PC-9 (cell line): ENCODE measurements at regions not wholly inside any gene's neighbourhood (a gene's known extent, or its start where the extent isn't known, plus 50 kb on each side); places are given as distances from the start of the nearest gene placed in this dataset.

Experiments used
- BruUV-seq: library from RNA; stranded (reverse); fragments of 400-500 nt; replicated peaks from 2 replicates; lab custom pipeline; 2021; lab: Mats Ljungman, UMichigan
- CTCF ChIA-PET: fragments of 300-600 bp; sonication (Branson Sonifier 250); formaldehyde crosslinking; loops from one replicate; lab custom pipeline; 2022; ENCODE audit warnings: antibody characterized with exemption; lab: Charles Lee
- POLR2A ChIA-PET: fragments of 300-600 bp; sonication (Branson Sonifier 250); formaldehyde crosslinking; loops from one replicate; lab custom pipeline; 2022; ENCODE audit warnings: antibody characterized with exemption; ENCODE audit not compliant: unreplicated experiment; lab: Charles Lee
- DNase-seq, 2 experiments: peaks; one replicate each; pipeline versions ENCODE4 v3.0.0 to v3.0.0-alpha.2; 2015 to 2022; ENCODE audit warnings: mixed read lengths in 1 of 2
- H2AFZ ChIP-seq: fragments of 200-600 bp; sonication (generic); 2 replicates; pipeline ENCODE4 v1.8.1; 2017; ENCODE audit warnings: antibody characterized with exemption
- H3F3A ChIP-seq: fragments of 200-600 bp; sonication (generic); 2 replicates; pipeline ENCODE4 v1.8.1; 2017; ENCODE audit warnings: antibody characterized with exemption, mild to moderate bottlenecking, low read depth; ENCODE audit not compliant: insufficient read depth
- H3K27ac ChIP-seq: fragments of 200-600 bp; sonication (generic); 2 replicates; pipeline ENCODE4 v1.6.1; 2016; ENCODE audit warnings: mixed run types
- H3K27me3 ChIP-seq: fragments of 200-600 bp; sonication (generic); 2 replicates; pipeline ENCODE4 v1.6.1; 2016; ENCODE audit warnings: low read depth, mixed run types; ENCODE audit not compliant: insufficient read depth
- H3K36me3 ChIP-seq: fragments of 200-600 bp; sonication (generic); 2 replicates; pipeline ENCODE4 v1.6.1; 2016; ENCODE audit warnings: low read depth, mixed run types
- H3K4me1 ChIP-seq: fragments of 200-600 bp; sonication (generic); replicated peaks from 2 replicates; pipeline ENCODE4 v1.6.1; 2016; ENCODE audit warnings: mixed run types; ENCODE audit not compliant: insufficient read depth
- H3K4me2 ChIP-seq: fragments of 200-600 bp; sonication (generic); 2 replicates; pipeline ENCODE4 v1.6.1; 2017; ENCODE audit warnings: mixed run types
- H3K4me3 ChIP-seq: fragments of 200-600 bp; sonication (generic); 2 replicates; pipeline ENCODE4 v1.6.1; 2016; ENCODE audit warnings: mixed run types
- H3K79me2 ChIP-seq: fragments of 200-600 bp; sonication (generic); 2 replicates; pipeline ENCODE4 v1.6.1; 2017; ENCODE audit warnings: low read depth, mixed run types
- H3K9me2 ChIP-seq: fragments of 200-600 bp; sonication (generic); 2 replicates; pipeline ENCODE4 v1.8.1; 2017; ENCODE audit warnings: mild to moderate bottlenecking; ENCODE audit not compliant: insufficient read depth
- H3K9me3 ChIP-seq: fragments of 200-600 bp; sonication (generic); 2 replicates; pipeline ENCODE4 v1.8.1; 2016; ENCODE audit warnings: low read depth; ENCODE audit not compliant: insufficient read depth
- H4K20me1 ChIP-seq: fragments of 200-600 bp; sonication (generic); 2 replicates; pipeline ENCODE4 v1.8.1; 2017; ENCODE audit not compliant: insufficient read depth
- EZH2 ChIP-seq: fragments of 200-600 bp; sonication (generic); IDR thresholded peaks from 2 replicates; pipeline ENCODE4 v1.8.0; 2017; ENCODE audit warnings: antibody characterized with exemption, low read depth
- intact Hi-C: fragments of 100-400 bp; cut with micrococcal nuclease; formaldehyde crosslinking; loops from one replicate; pipeline ENCODE4 v1.10.0; 2022; ENCODE audit not compliant: unreplicated experiment
- TF ChIP-seq, protein P1 (sequence below): fragments of 200-600 bp; sonication (generic); conservative IDR thresholded peaks from 2 replicates; pipeline ENCODE4 v1.6.1; 2017; ENCODE audit warnings: mixed run types, antibody characterized with exemption, mild to moderate bottlenecking, moderate library complexity

DNA sequence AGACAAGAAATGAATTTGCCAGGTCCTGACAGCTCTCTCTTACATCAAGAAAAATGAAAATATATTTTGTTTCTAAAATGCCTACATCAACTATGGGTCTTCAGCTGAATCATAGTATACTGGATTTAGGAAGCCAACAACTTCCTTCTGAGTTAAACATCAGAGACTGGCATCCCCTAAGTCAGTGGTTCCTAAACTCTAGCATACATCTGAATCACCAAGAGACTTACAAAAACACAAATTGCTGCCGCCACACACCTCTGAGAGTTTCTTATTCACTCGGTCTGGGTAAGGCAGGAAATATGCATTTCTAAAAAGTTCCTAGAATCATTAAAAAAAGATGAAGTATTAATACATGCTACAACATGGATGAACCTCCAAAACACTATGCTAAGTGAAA lies 60.4 kb upstream of the TMEM252 start:
- H3K4me2 ChIP-seq, result no peak overlapping the region
- TF ChIP-seq EZH2, result no peak
- TF ChIP-seq, protein P1, sequence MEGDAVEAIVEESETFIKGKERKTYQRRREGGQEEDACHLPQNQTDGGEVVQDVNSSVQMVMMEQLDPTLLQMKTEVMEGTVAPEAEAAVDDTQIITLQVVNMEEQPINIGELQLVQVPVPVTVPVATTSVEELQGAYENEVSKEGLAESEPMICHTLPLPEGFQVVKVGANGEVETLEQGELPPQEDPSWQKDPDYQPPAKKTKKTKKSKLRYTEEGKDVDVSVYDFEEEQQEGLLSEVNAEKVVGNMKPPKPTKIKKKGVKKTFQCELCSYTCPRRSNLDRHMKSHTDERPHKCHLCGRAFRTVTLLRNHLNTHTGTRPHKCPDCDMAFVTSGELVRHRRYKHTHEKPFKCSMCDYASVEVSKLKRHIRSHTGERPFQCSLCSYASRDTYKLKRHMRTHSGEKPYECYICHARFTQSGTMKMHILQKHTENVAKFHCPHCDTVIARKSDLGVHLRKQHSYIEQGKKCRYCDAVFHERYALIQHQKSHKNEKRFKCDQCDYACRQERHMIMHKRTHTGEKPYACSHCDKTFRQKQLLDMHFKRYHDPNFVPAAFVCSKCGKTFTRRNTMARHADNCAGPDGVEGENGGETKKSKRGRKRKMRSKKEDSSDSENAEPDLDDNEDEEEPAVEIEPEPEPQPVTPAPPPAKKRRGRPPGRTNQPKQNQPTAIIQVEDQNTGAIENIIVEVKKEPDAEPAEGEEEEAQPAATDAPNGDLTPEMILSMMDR, result no peak

DNA sequence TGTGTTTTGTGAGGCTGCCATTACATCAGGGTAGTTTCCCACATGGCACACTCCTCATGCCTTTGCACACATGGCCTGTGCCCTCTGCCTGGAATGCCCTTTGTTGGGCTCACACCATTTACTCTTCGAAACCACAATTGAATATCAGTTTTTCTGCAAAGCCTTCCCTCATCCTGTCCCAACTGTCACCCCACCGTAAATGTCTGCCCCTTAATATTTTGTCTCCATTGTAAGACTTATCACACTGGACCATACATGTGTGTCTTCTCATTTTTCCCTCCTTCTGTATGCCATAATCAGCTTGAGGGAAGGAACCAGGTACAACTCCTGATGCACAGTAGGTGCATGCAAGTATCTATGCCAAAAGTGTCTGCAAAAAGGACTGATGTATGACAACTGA lies 62.7 kb upstream of the TMEM252 start:
- no peaks in the 10 kb centered on the region for H3F3A ChIP-seq
- H4K20me1 ChIP-seq, result no peaks in the 10 kb centered on the region
- intact Hi-C loops, result no loop called here
- CTCF ChIA-PET, result no interaction called here
- no peaks in the 10 kb centered on the region for H3K9me3 ChIP-seq
- no TSS peak for BruUV-seq
- no peak overlapping the region for H3K4me3 ChIP-seq
- H3K79me2 ChIP-seq, result no peaks in the 10 kb centered on the region
- peaks cover 43% of the 10 kb centered on the region for H3K27me3 ChIP-seq
- no peak overlapping the region for H3K4me2 ChIP-seq
- TF ChIP-seq EZH2, result no peak
- TF ChIP-seq, protein P1, result no peak
- no peaks in the 10 kb centered on the region for H3K4me1 ChIP-seq
- POLR2A ChIA-PET, result no interaction called here
- H3K9me2 ChIP-seq, result no peaks in the 10 kb centered on the region
- H3K27ac ChIP-seq, result no peak overlapping the region
- no peak for DNase-seq
- H3K36me3 ChIP-seq, result no peaks in the 10 kb centered on the region
- no peak overlapping the region for H2AFZ ChIP-seq

More for the DNA sequence above, 60.4 kb upstream of the TMEM252 start:
- Histone ChIP-seq H3F3A (no peaks in the 10 kb centered on the region), H3K27ac (no peak overlapping the region), H3K4me1 (no peaks in the 10 kb centered on the region), H2AFZ (no peak overlapping the region), H3K9me3 (no peaks in the 10 kb centered on the region), H3K79me2 (no peaks in the 10 kb centered on the region), H4K20me1 (no peaks in the 10 kb centered on the region), H3K9me2 (no peaks in the 10 kb centered on the region), H3K27me3 (peaks cover 26% of the 10 kb centered on the region; the same call in 1 of the 2 replicates), H3K36me3 (no peaks in the 10 kb centered on the region), H3K4me3 (no peak overlapping the region)
- DNase-seq, result no peak
- CTCF ChIA-PET, result no interaction called here
- no TSS peak for BruUV-seq
- intact Hi-C loops, result no loop called here
- POLR2A ChIA-PET, result no interaction called here

DNA sequence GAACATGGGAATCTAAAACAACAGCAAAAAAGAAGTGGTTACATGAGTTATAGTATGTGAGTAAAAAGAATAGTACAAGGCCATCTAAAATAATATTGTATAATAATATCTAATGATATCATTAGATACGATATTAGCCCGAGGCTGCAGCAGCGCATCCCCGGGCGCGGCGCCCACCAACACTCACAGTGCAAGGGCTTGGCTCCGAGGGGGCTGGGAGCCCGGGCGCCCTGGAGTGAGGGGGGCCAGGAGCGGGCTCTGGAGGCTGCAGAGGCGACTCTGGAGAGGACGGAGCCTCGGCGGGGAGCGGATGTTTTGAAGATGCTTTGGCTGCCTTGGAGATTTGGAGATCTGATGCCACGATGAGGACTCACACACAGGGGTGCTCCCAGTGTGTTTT lies 68.1 kb upstream of the TMEM252 start:
- no peak for TF ChIP-seq EZH2
- TF ChIP-seq, protein P1, result no peak
- CTCF ChIA-PET, result no interaction called here
- H3K4me1 ChIP-seq, result no peaks in the 10 kb centered on the region
- H3F3A ChIP-seq, result no peaks in the 10 kb centered on the region
- H3K9me2 ChIP-seq, result no peaks in the 10 kb centered on the region
- BruUV-seq, result no TSS peak
- no peak overlapping the region for H3K4me3 ChIP-seq
- no peaks in the 10 kb centered on the region for H3K79me2 ChIP-seq
- intact Hi-C loops, result no loop called here
- H4K20me1 ChIP-seq, result no peaks in the 10 kb centered on the region
- no peak overlapping the region for H3K27ac ChIP-seq
- H3K4me2 ChIP-seq, result no peak overlapping the region
- H3K9me3 ChIP-seq, result no peaks in the 10 kb centered on the region
- POLR2A ChIA-PET, result no interaction called here
- DNase-seq, result no peak
- no peaks in the 10 kb centered on the region for H3K36me3 ChIP-seq
- peaks cover 81% of the 10 kb centered on the region for H3K27me3 ChIP-seq
- no peak overlapping the region for H2AFZ ChIP-seq
